PC-3 (cell line): ENCODE measurements at regions not wholly inside any gene's neighbourhood (a gene's known extent, or its start where the extent isn't known, plus 50 kb on each side); places are given as distances from the start of the nearest gene placed in this dataset.

ENCODE experiments used
- CTCF ChIP-seq: fragments of 300-600 bp; sonication (generic); conservative IDR thresholded peaks from 2 replicates; pipeline ENCODE4 v1.5.1; 2017; ENCODE audit warnings: antibody characterized with exemption, low read depth, mild to moderate bottlenecking, low read length
- EZH2phosphoT487 ChIP-seq: fragments of 300-600 bp; sonication (generic); IDR thresholded peaks from 2 replicates; pipeline ENCODE4 v1.6.1; 2018; ENCODE audit warnings: mild to moderate bottlenecking, antibody characterized with exemption, low read length, borderline replicate concordance

GRCh38 chr13:99902657-99903056 lies 68.9 kb downstream of the ZIC5 start:
- no peak for TF ChIP-seq CTCF
- TF ChIP-seq EZH2phosphoT487: no peak
